Activated CD4-positive, alpha-beta T cell treated with anti-CD3 and anti-CD28 coated beads, Interleukin-2, Interleukin-4, amounts not matched to agents 100 ng/mL and 50 ng/mL, durations not matched to agents 16 hours and 8 hours (primary cell): ENCODE measurements at regions not wholly inside any gene's neighbourhood (a gene's known extent, or its start where the extent isn't known, plus 50 kb on each side); places are given as distances from the start of the nearest gene placed in this dataset.

Source experiments
- DNase-seq: peaks from one replicate; pipeline ENCODE4 v3.0.0-alpha.2; 2020; ENCODE audit warnings: low spot score

DNA sequence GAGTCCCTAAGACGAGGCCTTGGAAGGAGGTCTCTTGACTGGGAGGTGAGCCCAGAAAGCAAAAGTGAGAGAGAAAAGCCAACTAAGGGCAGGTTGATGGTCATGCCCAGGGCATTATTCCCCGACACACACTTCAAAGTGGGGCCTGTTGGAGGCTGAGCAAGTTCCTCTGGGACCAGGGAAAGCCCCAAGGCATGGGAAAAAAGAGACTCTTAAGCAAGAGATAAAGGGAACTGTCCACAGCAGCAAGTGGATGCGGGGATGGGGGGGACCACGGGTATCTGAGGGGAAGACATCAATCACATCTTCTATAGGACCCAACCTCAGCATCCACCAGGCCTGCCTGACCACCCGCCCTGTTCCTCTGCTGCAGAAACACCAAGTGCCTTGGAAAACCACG lies 119.9 kb upstream of the MAFB start:
- DNase-seq = no peak

DNA sequence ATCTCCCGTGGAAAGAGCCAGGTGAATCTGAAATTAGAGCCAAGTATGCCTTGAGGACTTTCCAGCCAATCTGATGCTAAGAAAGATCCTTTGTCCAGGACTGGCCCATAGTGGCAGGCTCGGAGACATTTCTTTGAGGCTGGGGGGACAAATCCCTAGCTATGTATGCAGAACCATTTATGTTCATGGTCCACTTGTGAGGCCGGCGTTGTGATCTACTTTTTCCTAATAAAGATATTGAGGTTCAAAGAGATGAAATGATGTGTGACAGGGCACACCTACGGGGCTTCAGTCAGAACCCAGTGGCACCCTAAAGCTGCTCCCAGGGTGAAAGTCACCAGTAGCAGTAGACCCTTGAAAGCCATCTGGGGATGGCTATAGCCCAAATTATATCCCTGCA lies 120.3 kb upstream of the MAFB start:
- DNase-seq = no peak

GRCh38 chr20:40810332-40811000 lies 121.4 kb upstream of the MAFB start:
- no peak for DNase-seq

DNA sequence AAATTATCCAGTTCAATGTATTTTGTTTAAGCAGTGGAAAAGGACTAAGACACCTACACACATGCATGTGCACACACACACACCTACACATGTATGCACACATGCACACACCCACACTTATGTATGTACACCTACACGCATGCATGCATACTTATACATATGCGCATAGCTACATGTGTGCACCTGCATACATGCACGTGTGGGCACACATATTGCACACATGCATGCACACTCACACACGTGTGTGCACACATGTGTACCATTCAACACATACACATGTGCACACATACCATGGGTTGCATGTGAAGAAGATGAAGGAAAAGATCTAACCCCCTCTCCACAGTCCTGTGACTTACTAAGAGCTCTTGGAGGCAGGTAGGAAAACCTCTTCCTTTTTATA lies 122.0 kb upstream of the MAFB start:
- DNase-seq = no peak

DNA sequence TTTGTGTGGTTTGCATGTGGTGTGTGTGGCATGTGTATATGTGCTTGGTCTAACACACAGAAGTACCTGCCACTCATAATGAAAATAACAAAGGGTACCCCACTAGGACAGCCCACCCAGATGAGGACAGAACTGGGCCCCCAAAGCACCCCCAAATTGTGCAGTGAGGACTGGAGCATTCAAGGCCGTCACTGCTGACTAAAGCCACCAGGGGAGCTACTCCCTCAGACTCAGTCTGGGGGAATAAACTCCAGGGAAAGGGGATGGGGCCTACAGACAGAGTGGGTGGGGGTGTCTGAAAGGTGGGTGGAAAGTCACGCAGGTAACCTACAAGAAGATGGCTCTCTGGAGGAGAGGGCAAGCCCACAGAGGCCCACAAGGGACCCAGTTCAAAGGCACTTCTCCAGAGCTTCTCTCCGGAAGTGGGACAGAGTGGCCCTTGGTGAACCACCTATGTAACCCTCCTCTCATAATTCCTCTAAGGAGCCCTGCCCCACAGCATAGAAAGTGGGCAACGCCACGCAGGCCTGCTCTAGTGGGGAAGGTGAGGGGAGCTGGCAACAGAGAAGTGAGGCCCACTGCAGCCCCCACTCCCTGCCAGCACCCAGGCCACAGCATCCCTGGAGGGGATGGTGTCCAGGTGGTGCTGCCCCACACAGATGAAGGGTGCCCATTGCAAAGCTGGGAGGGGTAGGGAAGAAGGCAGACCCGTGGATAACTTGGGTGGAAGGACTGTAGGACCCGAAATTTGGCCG lies 122.8 kb upstream of the MAFB start:
- DNase-seq = no peak

DNA sequence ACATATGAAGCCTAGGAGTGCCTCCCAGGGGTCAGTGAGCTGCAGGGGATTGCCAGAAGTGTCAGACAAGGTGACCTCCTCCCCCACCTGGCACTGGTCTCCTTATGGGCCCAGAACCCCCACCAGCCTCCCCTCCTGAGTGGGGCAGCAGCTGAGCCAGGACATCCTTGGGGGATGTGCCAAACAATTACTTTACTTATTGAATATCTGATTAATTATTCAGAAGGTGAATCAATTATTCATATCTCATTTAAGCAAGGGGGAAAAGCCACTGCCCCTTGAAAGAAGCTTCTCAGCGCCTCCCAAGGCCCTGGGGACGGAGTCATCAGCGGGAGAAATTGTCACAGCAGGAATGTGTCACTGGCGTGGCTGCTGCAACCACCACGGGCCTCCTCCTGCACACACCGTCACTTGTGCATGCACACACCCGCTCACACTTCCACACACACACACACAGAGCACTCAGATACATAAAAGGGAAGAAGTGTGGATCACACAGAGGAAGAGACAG lies 123.4 kb upstream of the MAFB start:
- DNase-seq = no peak

DNA sequence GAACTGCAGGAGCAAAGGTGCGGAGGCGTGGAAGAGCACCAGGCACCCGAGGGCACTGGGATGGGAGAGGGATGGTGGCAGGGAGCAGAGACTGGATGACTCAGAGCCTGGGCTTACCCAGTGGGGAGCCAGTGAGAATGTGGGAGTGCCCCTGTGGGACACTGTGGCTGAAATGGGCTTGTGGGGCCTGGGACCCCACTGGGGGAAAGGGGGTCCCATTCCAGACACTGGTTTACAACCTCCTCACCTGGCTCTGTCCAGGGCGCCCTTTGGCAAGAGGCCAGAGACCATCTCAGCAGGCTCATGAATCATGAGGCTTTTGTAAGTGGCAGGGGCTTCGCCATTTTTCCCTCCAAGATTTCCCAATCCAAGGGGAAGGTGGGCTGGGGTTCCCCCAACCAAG lies 124.0 kb upstream of the MAFB start:
- no peak for DNase-seq

DNA sequence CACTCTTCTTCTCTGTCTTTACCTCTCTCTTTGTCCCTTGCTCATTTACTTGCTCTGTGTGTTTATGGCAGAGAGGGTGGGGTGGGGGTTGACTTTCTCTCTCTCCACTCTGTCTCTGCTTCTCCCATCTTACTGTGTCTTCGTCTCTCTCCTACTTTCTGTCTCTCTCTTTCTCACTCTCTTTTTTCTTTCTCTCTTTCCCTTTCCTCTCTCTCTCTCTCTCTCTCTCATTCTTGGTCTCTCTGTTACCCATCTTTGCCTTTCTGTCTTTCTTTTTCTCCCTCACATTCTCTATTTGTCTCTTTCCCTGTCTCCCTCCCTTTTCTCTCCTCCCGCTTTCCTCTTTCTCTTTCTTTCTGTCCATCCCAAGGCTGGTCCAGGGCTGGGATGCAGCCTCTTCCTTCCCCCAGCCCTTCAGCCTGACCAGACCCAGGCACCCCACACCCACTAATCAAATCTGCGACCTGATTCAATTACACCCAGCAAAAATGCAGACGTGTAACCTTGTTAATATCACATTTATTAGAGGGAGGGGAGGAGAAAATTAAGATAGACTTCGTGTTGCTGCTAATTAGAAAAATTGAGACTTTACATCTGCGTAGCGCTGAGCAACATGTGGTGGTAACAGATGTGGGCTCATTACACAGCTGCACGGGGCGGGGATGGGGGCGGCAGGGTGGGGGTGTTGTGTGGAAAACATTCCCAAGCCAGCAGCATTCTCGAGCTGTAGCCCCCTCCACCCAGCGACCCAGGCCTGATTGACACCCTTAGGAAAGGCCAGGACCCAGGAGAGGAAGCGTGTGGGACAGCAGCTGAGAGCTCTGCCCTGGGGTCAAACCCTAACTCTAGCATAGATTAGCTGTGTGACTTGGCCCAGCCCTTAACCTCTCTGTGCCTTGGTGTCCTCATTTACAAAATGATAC lies 124.9 kb upstream of the MAFB start:
- no peak for DNase-seq

DNA sequence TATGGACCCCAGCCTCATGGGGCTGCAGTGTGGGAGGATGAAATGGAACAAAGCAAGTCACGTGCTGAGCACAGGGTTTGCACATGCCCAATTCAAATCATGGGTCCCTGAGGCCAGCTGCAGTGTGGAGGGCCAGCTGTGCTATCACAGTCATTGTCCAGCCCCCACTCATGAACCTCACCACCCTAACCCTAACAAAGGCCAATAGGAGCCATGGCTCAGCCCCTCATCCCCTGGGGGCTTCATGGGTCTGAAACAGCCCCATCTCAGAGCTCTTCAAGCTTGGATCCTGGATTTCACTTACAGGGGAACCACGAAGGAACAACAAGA lies 125.6 kb upstream of the MAFB start:
- no peak for DNase-seq

- DNase-seq = no peak
These were observed 126.4 kb upstream of the MAFB start for GRCh38 chr20:40815156-40816038.

DNA sequence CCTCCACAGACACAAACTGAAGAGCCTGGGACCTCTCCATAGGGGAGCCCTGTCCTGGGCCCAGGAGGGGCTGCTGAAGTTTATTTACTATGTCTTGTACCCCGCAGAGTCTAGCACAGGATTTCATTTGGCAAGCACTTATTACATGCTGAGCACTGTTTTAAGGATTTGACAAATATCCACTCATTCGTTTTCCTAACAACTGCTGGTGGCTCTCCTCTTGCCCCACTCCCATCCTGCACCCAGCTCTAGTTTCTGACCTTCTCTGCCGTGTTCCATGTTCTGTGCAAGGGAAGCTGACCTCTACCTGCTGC lies 127.0 kb upstream of the MAFB start:
- DNase-seq = no peak

- DNase-seq = no peak
These were observed 132.4 kb upstream of the MAFB start for GRCh38 chr20:40821429-40821828.

GRCh38 chr20:40826699-40827098 lies 137.7 kb upstream of the MAFB start:
- DNase-seq = no peak

- DNase-seq = no peak
These were observed 146.3 kb upstream of the MAFB start for GRCh38 chr20:40835321-40835720.

DNA sequence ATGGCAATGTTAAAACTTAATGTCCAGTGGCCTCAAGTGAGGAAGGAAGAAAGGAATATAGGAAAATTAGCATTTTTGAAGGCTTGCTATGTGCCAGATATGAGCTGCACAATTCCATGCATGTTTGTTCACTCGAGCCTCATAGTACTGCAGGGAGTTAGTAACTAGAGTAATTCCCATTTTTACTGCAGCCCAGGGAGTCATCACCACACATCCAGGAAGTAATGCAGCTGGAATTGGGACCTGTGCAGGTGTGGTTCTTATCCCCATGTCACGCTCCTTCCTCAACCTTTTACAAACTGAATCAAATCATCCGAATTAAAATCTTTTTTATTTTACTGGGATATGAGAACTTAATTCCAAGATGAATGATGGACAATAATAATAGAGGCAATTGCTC lies 149.5 kb upstream of the MAFB start:
- DNase-seq = no peak

- DNase-seq = no peak
These were observed 154.2 kb upstream of the MAFB start for GRCh38 chr20:40843251-40843650.

DNA sequence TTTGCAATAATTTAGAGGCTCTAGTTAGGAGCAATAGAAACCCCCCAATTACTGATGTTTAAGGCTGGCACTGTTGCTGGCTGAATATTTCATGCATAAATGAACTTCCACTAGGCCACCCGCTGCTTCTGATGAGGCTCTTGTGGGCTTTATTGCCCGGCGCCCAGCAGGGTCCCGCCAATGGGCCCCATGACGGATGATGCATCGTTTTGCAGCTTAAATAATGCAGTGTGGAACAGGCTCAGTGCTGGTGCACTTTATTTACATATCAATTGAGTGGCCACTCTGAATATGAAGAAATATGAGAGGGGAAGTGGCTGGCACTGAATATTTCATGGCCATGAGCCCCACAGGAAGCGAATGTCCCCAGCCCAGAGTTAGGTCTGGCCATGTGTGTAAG lies 155.3 kb upstream of the MAFB start:
- no peak for DNase-seq

- no peak for DNase-seq
These were observed 159.1 kb upstream of the MAFB start for GRCh38 chr20:40848096-40848495.

DNA sequence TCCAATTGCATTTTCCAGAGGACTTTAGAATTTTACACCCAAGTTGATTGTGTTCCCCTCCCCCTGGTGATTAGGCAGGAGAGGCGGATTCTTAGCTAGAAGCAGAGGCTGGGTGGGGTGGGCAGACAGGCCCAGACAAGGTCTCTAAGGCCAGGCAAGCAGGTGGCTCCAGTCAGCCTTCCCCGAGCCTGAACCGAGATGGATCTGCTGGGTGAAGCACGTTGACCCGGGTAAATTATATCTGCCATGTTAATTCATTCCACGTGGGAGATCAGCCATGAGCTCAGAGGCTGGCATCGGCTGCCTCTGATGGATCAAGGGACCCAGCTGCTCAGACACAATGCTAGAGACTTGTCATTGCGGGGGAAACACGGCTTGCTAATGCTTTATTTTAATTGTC lies 159.5 kb upstream of the MAFB start:
- no peak for DNase-seq

DNA sequence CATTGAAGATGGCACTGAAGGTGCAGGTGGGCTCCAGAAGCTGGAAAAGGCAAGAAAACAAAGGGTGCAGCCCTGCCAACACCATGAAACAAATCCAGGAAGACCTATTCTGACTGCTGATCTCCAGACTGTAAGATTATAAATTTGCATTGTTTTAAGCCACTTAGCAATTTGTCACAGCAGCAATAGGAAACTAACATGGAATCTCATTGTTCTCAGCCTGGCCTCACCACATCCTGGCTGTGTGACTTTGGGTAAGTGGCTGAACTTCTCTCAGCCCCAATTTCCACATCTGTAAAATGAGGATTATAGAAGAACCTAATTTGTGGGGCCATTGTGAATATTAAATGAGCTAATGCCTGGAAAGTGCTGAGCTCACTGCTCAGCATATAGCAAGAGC lies 160.4 kb upstream of the MAFB start:
- no peak for DNase-seq

- DNase-seq = no peak
These were observed 162.0 kb upstream of the MAFB start for GRCh38 chr20:40851051-40851450.

GRCh38 chr20:40855269-40855668 lies 166.2 kb upstream of the MAFB start:
- no peak for DNase-seq
